Transverse colon (tissue), 4 donors: ENCODE measurements at regions not wholly inside any gene's neighbourhood (a gene's known extent, or its start where the extent isn't known, plus 50 kb on each side); places are given as distances from the start of the nearest gene placed in this dataset.

ENCODE experiments used
- DNase-seq: peaks from one replicate; pipeline ENCODE4 v3.0.0-alpha.2; 2019
- H3K27ac ChIP-seq, 4 donors: fragments of 200-600 bp; sonication (generic); 2 replicates each; pipeline ENCODE4 v1.5.1; 2016 to 2018; ENCODE audit warnings: inconsistent platforms in 4 of 4
- H3K27me3 ChIP-seq: fragments of 200-600 bp; sonication (generic); 2 replicates; pipeline ENCODE4 v1.5.1; 2017; ENCODE audit warnings: inconsistent platforms
- H3K36me3 ChIP-seq, 4 donors: fragments of 200-600 bp; sonication (generic); 2 replicates each; pipeline ENCODE4 v1.5.1; 2017 to 2019; ENCODE audit warnings: inconsistent platforms in 4 of 4
- H3K4me1 ChIP-seq, 4 donors: fragments of 200-600 bp; sonication (generic); 2 replicates each; pipeline ENCODE4 v1.5.1; 2017 to 2020; ENCODE audit warnings: inconsistent platforms in 4 of 4
- H3K4me3 ChIP-seq, 4 donors: fragments of 200-600 bp; sonication (generic); 1 replicate in 1 of 4; 2 replicates in 3 of 4; pipeline versions ENCODE4 v1.5.1 to v1.6.1; 2017 to 2019; ENCODE audit warnings: inconsistent platforms in 4 of 4
- H3K9me3 ChIP-seq, 2 donors: fragments of 200-600 bp; sonication (generic); 2 replicates each; pipeline ENCODE4 v1.5.1; 2017 to 2019; ENCODE audit warnings: inconsistent platforms in 2 of 2
- CTCF ChIP-seq, 5 experiments: fragments of 200-600 bp in 3 of 5; fragments of 450-650 bp in 2 of 5; sonication (generic) in 3 of 5; IDR thresholded peaks; 1 replicate in 2 of 5; 2 replicates in 3 of 5; pipeline ENCODE4 v1.5.1; 2016 to 2017; ENCODE audit warnings: antibody characterized with exemption in 5 of 5, inconsistent platforms in 3 of 5, mild to moderate bottlenecking in 2 of 5, moderate library complexity in 1 of 5
- EP300 ChIP-seq: sonication (generic); formaldehyde crosslinking; IDR thresholded peaks from one replicate; pipeline ENCODE4 v1.6.1; 2017; ENCODE audit warnings: antibody characterized with exemption, low read depth
- POLR2A ChIP-seq: fragments of 450-650 bp; IDR thresholded peaks from one replicate; pipeline ENCODE4 v1.6.1; 2016; ENCODE audit warnings: antibody characterized with exemption, mild to moderate bottlenecking, moderate library complexity
- POLR2AphosphoS5 ChIP-seq, 3 donors: sonication (generic); formaldehyde crosslinking; IDR thresholded peaks; one replicate each; pipeline ENCODE4 v1.6.1; 2016; ENCODE audit warnings: antibody characterized with exemption in 3 of 3
- WGBS, 2 donors: methylation state at CpG; one replicate each; pipeline ENCODE4 v1.1.5; 2018; ENCODE audit warnings: low coverage in 1 of 2; 5-methylcytosine and 5-hydroxymethylcytosine counted together
- in situ Hi-C, 4 donors: fragments of 200-750 bp; cut with MboI; loops; one replicate each; pipeline versions ENCODE4 v1.15.0 to v1.15.1; 2017; ENCODE audit warnings: low sequenced_read_pairs in 3 of 4, low pct_ligation_motif_present in 1 of 4, low pct_unique_long_range_greater_than_20kb in 1 of 4
- intact Hi-C: fragments of 100-400 bp; cut with DNase I; formaldehyde crosslinking; loops from one replicate; pipeline ENCODE4 v1.15.1; 2023; ENCODE audit warnings: low total_unique reads

GRCh38 chr1:47561523-47562007, 123.7 kb downstream of the FOXD2 start:
- no peak for DNase-seq
- Histone ChIP-seq H3K4me1 (peaks cover 0 to 20% (median 16%) of the 10 kb centered on the region in 4 donors), H3K9me3 (no peaks in the 10 kb centered on the region), H3K4me3 (no peak overlapping the region), H3K27ac (no peak overlapping the region), H3K36me3 (no peaks in the 10 kb centered on the region), H3K27me3 (peaks cover 7% of the 10 kb centered on the region)
- TF ChIP-seq EP300 (no peak), POLR2AphosphoS5 (IDR thresholded peaks at IDR 0.05) (no peak), POLR2A (no peak), CTCF (IDR thresholded peaks at IDR 0.05) (no peak)
- intact Hi-C loops: no loop called here
- WGBS, 2 donors: 83 to 88% methylated on average over 2 of the region's 2 CpGs
- in situ Hi-C loops: no loop called here

DNA sequence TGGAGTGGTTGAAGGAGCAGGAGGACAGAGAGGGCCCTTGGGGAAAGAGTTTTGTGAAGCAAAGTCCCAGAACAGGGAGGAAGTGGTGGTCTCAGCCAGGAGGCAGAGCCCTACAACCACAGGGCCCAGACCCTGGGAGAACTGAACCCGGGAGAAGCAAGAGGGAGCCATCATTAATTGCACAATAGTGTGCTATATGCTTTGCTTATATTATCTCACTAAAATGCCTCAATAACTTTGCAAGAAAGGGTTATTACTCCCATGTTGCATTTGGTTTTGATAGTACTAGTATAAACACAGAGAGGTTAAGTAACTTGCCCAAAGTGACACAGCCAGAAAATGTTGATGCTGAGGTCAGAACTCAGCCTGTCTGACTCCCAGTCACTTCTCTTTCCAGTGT, 124.3 kb downstream of the FOXD2 start:
- H3K9me3 ChIP-seq: no peaks in the 10 kb centered on the region
- WGBS, 2 donors: 87% methylated on average over 1 of the region's 1 CpG; no CpG with 5 or more reads in 1 of the 2 donors
- H3K4me3 ChIP-seq: no peak overlapping the region
- no peak for TF ChIP-seq EP300
- no peak for TF ChIP-seq POLR2A
- no peak for TF ChIP-seq POLR2AphosphoS5 (IDR thresholded peaks at IDR 0.05)
- no peak for TF ChIP-seq CTCF (IDR thresholded peaks at IDR 0.05)
- no peak overlapping the region for H3K27ac ChIP-seq
- H3K4me1 ChIP-seq: peaks cover 0 to 19% (median 16%) of the 10 kb centered on the region in 4 donors
- H3K27me3 ChIP-seq: peaks cover 7% of the 10 kb centered on the region
- intact Hi-C loops (no loop called here), in situ Hi-C loops (no loop called here)
- no peak for DNase-seq
- H3K36me3 ChIP-seq: no peaks in the 10 kb centered on the region

DNA sequence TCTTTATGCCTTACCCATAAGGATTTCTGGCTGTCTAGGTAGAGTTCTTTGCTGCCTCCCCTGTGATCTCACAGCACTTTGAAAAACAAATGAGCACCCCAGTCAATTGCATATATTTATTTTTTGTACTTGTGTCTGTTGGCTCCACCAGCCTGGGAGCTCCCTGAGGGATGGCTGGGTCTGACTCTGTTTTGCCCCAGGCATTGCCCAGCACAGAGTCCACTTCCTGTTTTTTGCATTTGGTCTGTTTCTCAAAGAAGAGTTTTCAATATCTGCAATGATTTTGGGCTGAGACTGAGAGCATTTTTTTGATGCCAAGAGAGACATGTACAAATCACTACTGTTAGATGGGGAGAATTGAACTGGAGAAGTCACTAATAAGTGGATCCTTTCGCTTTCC, 125.0 kb downstream of the FOXD2 start:
- no peak for DNase-seq
- in situ Hi-C loops (no loop called here), intact Hi-C loops (no loop called here)
- TF ChIP-seq POLR2AphosphoS5 (IDR thresholded peaks at IDR 0.05): no peak
- TF ChIP-seq CTCF (IDR thresholded peaks at IDR 0.05): no peak
- TF ChIP-seq EP300: no peak
- no peak for TF ChIP-seq POLR2A
- 86% methylated on average over 1 of the region's 1 CpG; no CpG with 5 or more reads in 1 of the 2 donors for WGBS, 2 donors
- Histone ChIP-seq H3K27ac (no peak overlapping the region), H3K4me1 (peaks cover 0 to 19% (median 15%) of the 10 kb centered on the region in 4 donors), H3K36me3 (no peaks in the 10 kb centered on the region), H3K9me3 (no peaks in the 10 kb centered on the region), H3K27me3 (peaks cover 7% of the 10 kb centered on the region), H3K4me3 (no peak overlapping the region)

DNA sequence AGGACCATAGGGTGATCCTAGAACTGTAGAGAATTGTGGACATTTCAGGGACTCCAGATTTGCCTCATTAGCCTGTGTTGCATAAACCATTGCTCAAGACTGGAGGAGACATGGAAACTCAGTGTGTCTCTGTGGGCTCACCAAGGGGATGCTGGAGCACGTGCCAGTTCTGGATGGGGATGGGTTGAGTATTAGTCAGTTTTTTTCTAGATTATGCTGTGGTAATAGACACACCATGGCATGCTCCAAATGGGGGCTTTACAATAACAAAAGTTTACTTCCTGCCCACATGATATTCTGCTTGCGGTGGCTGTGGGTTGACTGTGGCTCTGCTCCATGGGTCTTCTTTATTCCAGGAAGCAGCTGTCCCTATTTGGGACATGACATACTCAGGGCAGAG, 125.4 kb downstream of the FOXD2 start:
- Histone ChIP-seq H3K27ac (no peak overlapping the region), H3K4me1 (peaks cover 0 to 17% (median 13%) of the 10 kb centered on the region in 4 donors), H3K36me3 (no peaks in the 10 kb centered on the region), H3K4me3 (no peak overlapping the region), H3K9me3 (no peaks in the 10 kb centered on the region), H3K27me3 (peaks cover 7% of the 10 kb centered on the region)
- TF ChIP-seq POLR2AphosphoS5 (IDR thresholded peaks at IDR 0.05) (no peak), EP300 (no peak), POLR2A (no peak), CTCF (IDR thresholded peaks at IDR 0.05) (no peak)
- WGBS, 2 donors: 67 to 100% methylated on average over 1 to 2 of the region's 2 CpGs
- DNase-seq: no peak
- intact Hi-C loops: no loop called here
- in situ Hi-C loops: no loop called here
